Activated CD4-positive, alpha-beta T cell treated with anti-CD3 and anti-CD28 coated beads, Interleukin-2, amount 10 ng/mL, durations not matched to agents 24 days and 14 days (primary cell): ENCODE measurements at regions not wholly inside any gene's neighbourhood (a gene's known extent, or its start where the extent isn't known, plus 50 kb on each side); places are given as distances from the start of the nearest gene placed in this dataset.
"Not testable (repeated sequence)": the region's sequence is repeated elsewhere in the genome, so short reads cannot be mapped to it uniquely, and the experiment has no call there.

Experiments
- DNase-seq: peaks from one replicate; pipeline ENCODE4 v3.0.0; 2022
- H3K27ac Mint-ChIP-seq: one replicate; pipeline ENCODE4 v1.8.0; 2022; ENCODE audit warnings: mild to moderate bottlenecking, mixed read lengths
- H3K27me3 Mint-ChIP-seq: one replicate; pipeline ENCODE4 v1.8.0; 2022; ENCODE audit warnings: mixed read lengths
- H3K36me3 Mint-ChIP-seq: one replicate; pipeline ENCODE4 v1.8.0; 2022; ENCODE audit warnings: low read depth, mild to moderate bottlenecking, mixed read lengths
- H3K4me1 Mint-ChIP-seq: one replicate; pipeline ENCODE4 v1.8.0; 2021; ENCODE audit warnings: mixed read lengths
- H3K4me3 Mint-ChIP-seq: one replicate; pipeline ENCODE4 v1.8.0; 2022; ENCODE audit warnings: mild to moderate bottlenecking, moderate library complexity, mixed read lengths
- H3K9me3 Mint-ChIP-seq: one replicate; pipeline ENCODE4 v1.8.0; 2021; ENCODE audit warnings: mixed read lengths
- intact Hi-C: fragments of 100-400 bp; cut with micrococcal nuclease; formaldehyde crosslinking; loops from one replicate; pipeline ENCODE4 v1.15.1; 2023

GRCh38 chr20:55117577-55117976 lies 642.2 kb downstream of the DOK5 start:
- H3K9me3 Mint-ChIP-seq, intact Hi-C loops, H3K4me3 Mint-ChIP-seq, H3K27me3 Mint-ChIP-seq, H3K4me1 Mint-ChIP-seq, H3K27ac Mint-ChIP-seq, H3K36me3 Mint-ChIP-seq, DNase-seq: not testable (repeated sequence)

- H3K27me3 Mint-ChIP-seq = no peaks in the 10 kb centered on the region
- H3K9me3 Mint-ChIP-seq = no peaks in the 10 kb centered on the region
- H3K4me1 Mint-ChIP-seq = no peaks in the 10 kb centered on the region
- H3K4me3 Mint-ChIP-seq = no peak overlapping the region
- intact Hi-C loops = no loop called here
- no peaks in the 10 kb centered on the region for H3K36me3 Mint-ChIP-seq
- no peak overlapping the region for H3K27ac Mint-ChIP-seq
- DNase-seq = no peak
Observed at GRCh38 chr20:55116598-55116997, 641.2 kb downstream of the DOK5 start.

DNA sequence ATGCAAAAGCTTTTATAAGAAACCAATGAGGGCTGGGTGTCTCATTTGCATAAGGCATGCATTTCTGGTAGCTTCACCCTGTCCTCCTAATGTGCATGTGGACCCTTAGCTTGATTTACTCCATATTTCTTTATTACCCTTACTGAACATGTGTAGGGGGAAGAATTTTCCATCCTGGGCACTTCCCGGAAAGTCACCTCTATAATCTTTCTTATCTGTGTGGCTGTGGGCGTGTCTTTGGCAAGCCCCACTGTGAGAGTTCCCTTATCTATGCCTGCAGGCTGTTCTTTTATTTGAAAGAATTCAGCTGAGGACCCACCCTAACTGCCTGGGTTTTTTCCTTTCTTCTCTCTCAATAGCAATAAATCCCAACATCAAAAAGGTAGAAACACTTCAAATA lies 627.8 kb downstream of the DOK5 start:
- no peaks in the 10 kb centered on the region for H3K4me1 Mint-ChIP-seq
- no peak overlapping the region for H3K27ac Mint-ChIP-seq
- intact Hi-C loops = no loop called here
- no peaks in the 10 kb centered on the region for H3K36me3 Mint-ChIP-seq
- no peak for DNase-seq
- H3K4me3 Mint-ChIP-seq = no peak overlapping the region
- no peaks in the 10 kb centered on the region for H3K27me3 Mint-ChIP-seq
- H3K9me3 Mint-ChIP-seq = no peaks in the 10 kb centered on the region

DNA sequence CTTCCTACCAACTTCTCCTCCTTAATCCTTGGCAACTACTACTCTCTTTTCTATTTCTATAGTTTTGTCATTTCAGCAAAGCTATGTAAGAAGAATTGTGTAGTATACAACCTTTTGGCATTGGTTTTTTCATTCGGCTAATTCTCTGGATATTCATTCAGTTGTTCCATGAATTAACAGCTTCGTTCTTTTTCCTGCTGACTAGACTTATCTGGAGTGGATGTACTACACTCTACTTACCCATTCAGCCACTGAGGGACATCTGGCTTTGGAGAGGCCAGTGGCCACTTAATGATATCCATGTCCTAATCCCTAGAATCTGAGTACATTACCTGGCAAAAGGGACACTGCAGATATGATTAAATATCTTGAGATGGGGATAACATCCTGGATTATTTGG lies 623.9 kb downstream of the DOK5 start:
- Mint-ChIP-seq H3K27me3 (no peaks in the 10 kb centered on the region), H3K4me3 (no peak overlapping the region), H3K27ac (no peak overlapping the region), H3K9me3 (peaks cover 2% of the 10 kb centered on the region), H3K36me3 (no peaks in the 10 kb centered on the region), H3K4me1 (no peaks in the 10 kb centered on the region)
- intact Hi-C loops = no loop called here
- DNase-seq = no peak

DNA sequence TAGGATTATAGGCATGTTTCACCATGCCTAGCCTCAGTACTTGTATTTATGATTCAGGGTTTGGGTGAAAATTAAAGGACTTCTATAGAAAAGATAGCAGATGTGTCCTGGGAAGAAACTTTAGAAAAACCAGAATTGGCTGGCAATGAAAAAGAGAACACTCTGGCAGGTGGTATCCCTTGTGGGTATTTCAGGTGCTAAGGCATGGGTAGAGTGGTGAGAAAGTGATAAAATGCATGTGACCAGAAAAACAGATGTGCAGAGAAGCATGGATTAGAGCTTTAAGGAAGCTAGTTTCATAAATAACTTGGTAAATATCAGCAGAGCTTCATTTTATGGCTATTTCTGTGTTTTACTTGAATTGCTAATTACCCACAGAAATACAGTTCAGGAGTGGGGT lies 622.2 kb downstream of the DOK5 start:
- Mint-ChIP-seq H3K27me3 (no peaks in the 10 kb centered on the region), H3K27ac (no peak overlapping the region), H3K9me3 (peaks cover 10% of the 10 kb centered on the region), H3K4me3 (no peak overlapping the region), H3K36me3 (no peaks in the 10 kb centered on the region), H3K4me1 (no peaks in the 10 kb centered on the region)
- DNase-seq = no peak
- intact Hi-C loops = no loop called here

DNA sequence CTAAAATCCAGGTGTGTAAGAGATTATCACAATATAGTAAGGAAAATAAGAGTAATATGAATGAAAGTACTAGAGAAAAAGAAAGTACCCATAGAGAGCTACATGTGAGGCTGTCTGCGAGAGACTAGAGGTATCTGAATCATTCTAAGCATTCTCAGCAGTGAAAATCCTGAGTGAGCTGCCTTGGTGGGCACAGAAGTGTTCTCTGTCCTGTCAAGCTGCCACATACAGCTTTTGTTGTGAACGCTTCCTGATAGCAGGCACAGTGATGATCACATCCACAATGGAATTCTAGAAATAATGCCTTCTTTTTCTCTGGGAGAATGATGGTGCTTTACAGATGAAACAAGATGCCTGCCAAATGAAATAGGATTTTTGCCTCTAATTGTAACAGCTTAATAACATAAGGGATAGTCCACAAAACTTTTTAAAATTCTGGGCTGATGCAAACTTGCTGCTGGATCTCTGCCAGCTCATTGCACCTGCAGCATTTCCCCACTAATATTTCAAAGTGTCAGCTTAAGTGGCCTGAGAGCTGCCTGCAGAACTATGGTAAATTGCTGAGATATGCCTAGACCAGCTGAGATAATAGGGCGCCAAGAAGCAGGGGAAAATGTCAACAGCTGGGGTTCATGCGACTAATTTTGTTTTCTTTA lies 620.5 kb downstream of the DOK5 start:
- no peaks in the 10 kb centered on the region for H3K4me1 Mint-ChIP-seq
- H3K9me3 Mint-ChIP-seq = peaks cover 10% of the 10 kb centered on the region
- H3K4me3 Mint-ChIP-seq = no peak overlapping the region
- no peak for DNase-seq
- H3K27me3 Mint-ChIP-seq = no peaks in the 10 kb centered on the region
- H3K36me3 Mint-ChIP-seq = no peaks in the 10 kb centered on the region
- no peak overlapping the region for H3K27ac Mint-ChIP-seq
- intact Hi-C loops = no loop called here

- Mint-ChIP-seq H3K4me1 (no peaks in the 10 kb centered on the region), H3K36me3 (no peaks in the 10 kb centered on the region), H3K27ac (no peak overlapping the region), H3K4me3 (no peak overlapping the region), H3K27me3 (no peaks in the 10 kb centered on the region), H3K9me3 (peaks cover 10% of the 10 kb centered on the region)
- no peak for DNase-seq
- intact Hi-C loops = no loop called here
Observed at GRCh38 chr20:55094353-55094861, 619.0 kb downstream of the DOK5 start.

- Mint-ChIP-seq H3K4me1 (no peaks in the 10 kb centered on the region), H3K9me3 (peaks cover 16% of the 10 kb centered on the region), H3K4me3 (no peak overlapping the region), H3K36me3 (no peaks in the 10 kb centered on the region), H3K27me3 (no peaks in the 10 kb centered on the region), H3K27ac (no peak overlapping the region)
- no peak for DNase-seq
- intact Hi-C loops = no loop called here
Observed at GRCh38 chr20:55090286-55090685, 614.9 kb downstream of the DOK5 start.

GRCh38 chr20:55086421-55086820 lies 611.0 kb downstream of the DOK5 start:
- H3K27ac Mint-ChIP-seq = no peak overlapping the region
- DNase-seq = no peak
- H3K9me3 Mint-ChIP-seq = peaks cover 6% of the 10 kb centered on the region
- H3K4me3 Mint-ChIP-seq = no peak overlapping the region
- intact Hi-C loops = no loop called here
- no peaks in the 10 kb centered on the region for H3K4me1 Mint-ChIP-seq
- no peaks in the 10 kb centered on the region for H3K36me3 Mint-ChIP-seq
- no peaks in the 10 kb centered on the region for H3K27me3 Mint-ChIP-seq

GRCh38 chr20:55079917-55080316 lies 604.5 kb downstream of the DOK5 start:
- no peaks in the 10 kb centered on the region for H3K4me1 Mint-ChIP-seq
- intact Hi-C loops = no loop called here
- DNase-seq = no peak
- H3K36me3 Mint-ChIP-seq = no peaks in the 10 kb centered on the region
- peaks cover 2% of the 10 kb centered on the region for H3K9me3 Mint-ChIP-seq
- H3K4me3 Mint-ChIP-seq = no peak overlapping the region
- no peak overlapping the region for H3K27ac Mint-ChIP-seq
- H3K27me3 Mint-ChIP-seq = no peaks in the 10 kb centered on the region

- intact Hi-C loops, H3K4me1 Mint-ChIP-seq, H3K36me3 Mint-ChIP-seq, H3K27ac Mint-ChIP-seq, H3K4me3 Mint-ChIP-seq, DNase-seq, H3K27me3 Mint-ChIP-seq: not testable (repeated sequence)
- peaks cover 13% of the 10 kb centered on the region for H3K9me3 Mint-ChIP-seq
Observed at GRCh38 chr20:55074266-55074840, 599.0 kb downstream of the DOK5 start.

DNA sequence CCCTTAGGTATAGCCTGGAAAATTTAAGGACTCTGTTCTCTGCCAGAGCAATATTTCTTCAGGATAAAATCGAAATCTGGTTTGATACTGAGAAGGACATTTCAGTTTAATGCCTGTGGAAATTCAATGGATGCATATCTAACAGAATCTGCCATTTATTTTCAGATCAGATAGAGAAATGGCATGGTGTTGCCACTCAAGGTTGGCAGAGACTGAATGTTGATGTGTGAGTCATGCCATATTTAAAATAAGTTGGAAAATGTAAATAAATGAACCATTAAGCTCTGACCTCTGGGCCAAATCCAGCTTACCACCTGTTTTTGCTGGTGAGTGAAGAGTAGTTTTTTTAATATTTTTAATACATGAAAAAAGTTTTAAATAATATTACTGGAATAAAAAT lies 594.6 kb downstream of the DOK5 start:
- intact Hi-C loops = no loop called here
- H3K36me3 Mint-ChIP-seq = no peaks in the 10 kb centered on the region
- H3K27ac Mint-ChIP-seq = no peak overlapping the region
- no peak overlapping the region for H3K4me3 Mint-ChIP-seq
- H3K27me3 Mint-ChIP-seq = no peaks in the 10 kb centered on the region
- no peak for DNase-seq
- H3K9me3 Mint-ChIP-seq = peaks cover 24% of the 10 kb centered on the region
- no peaks in the 10 kb centered on the region for H3K4me1 Mint-ChIP-seq

DNA sequence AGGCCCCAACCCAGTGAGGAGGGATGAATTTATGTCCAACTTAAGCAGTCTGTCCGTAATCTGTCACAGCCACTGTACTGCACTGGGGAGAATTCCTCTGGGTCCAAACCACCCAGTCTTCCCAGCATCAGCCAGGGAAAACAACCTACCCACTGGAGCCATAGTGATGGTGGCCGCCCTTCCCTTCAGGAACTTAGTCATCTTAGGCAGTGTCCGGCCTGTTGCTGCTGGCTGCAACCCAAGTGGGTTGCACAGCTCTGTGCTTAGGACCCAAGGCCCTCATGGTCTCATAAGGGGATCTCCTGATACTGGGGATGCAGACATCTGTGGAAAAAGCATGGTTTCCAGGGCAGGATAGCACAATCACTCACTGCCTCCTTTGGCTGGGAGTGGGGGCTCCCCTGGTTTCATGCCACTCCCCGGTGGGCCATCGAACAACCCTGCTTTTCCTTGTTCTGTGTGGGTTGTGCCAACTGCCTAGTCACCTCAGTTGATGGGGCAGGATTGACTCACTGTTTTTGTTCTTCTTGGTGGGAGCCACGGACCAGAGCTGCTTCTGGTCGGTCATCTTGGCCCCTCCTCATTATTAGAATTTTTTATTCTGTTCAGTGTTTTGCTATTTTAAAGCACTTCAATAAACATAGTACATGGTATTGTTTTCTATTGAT lies 591.9 kb downstream of the DOK5 start:
- intact Hi-C loops = no loop called here
- no peaks in the 10 kb centered on the region for H3K4me1 Mint-ChIP-seq
- H3K4me3 Mint-ChIP-seq = no peak overlapping the region

DNA sequence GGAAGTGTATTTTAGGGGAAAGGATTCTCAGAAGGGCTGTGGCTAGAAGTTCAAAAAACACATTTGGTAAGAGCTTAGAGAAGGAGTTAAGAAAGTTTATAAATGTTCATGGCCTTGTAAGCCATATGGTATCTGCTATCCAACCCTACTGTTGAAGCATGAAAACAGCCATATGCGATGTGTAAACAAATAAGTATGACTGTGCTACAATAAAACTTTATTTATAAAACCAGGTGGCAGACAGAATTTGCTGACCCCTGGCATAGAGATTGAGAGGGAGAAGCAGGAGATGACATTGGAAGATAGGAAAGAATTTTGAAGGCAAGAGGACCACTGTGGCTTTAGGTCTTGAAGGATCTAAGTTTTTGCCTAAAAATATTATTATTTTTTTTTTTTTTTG lies 583.5 kb downstream of the DOK5 start:
- no peak for DNase-seq
- no peaks in the 10 kb centered on the region for H3K4me1 Mint-ChIP-seq
- H3K9me3 Mint-ChIP-seq = peaks cover 3% of the 10 kb centered on the region
- H3K36me3 Mint-ChIP-seq = no peaks in the 10 kb centered on the region
- no peaks in the 10 kb centered on the region for H3K27me3 Mint-ChIP-seq
- intact Hi-C loops = no loop called here
- no peak overlapping the region for H3K27ac Mint-ChIP-seq
- H3K4me3 Mint-ChIP-seq = no peak overlapping the region

More for the DNA sequence above, 591.9 kb downstream of the DOK5 start:
- Mint-ChIP-seq H3K36me3 (no peaks in the 10 kb centered on the region), H3K27ac (no peak overlapping the region), H3K9me3 (peaks cover 20% of the 10 kb centered on the region), H3K27me3 (no peaks in the 10 kb centered on the region)
- no peak for DNase-seq
